Activated T-cell treated with anti-CD3 and anti-CD28 coated beads, Interleukin-2, amount 50 U/mL, for 4 hours (primary cell): ENCODE measurements at regions not wholly inside any gene's neighbourhood (a gene's known extent, or its start where the extent isn't known, plus 50 kb on each side); places are given as distances from the start of the nearest gene placed in this dataset.
"Not testable (repeated sequence)": the region's sequence is repeated elsewhere in the genome, so short reads cannot be mapped to it uniquely, and the experiment has no call there.

ENCODE experiments used
- ATAC-seq, 2 donors: fragments of 200-7000 bp; cut with Tn5 transposase; one replicate each; pipeline ENCODE4 v1.10.0; 2021
- DNase-seq: peaks from one replicate; pipeline ENCODE4 v3.0.0-alpha.2; 2020
- H3K27me3 Mint-ChIP-seq: one replicate; pipeline ENCODE4 v1.8.0; 2021; ENCODE audit warnings: low read depth, mixed read lengths
- H3K36me3 Mint-ChIP-seq: one replicate; pipeline ENCODE4 v1.8.0; 2022; ENCODE audit warnings: mixed read lengths; ENCODE audit not compliant: insufficient read depth
- H3K4me1 Mint-ChIP-seq: one replicate; pipeline ENCODE4 v1.8.0; 2021; ENCODE audit warnings: low read depth, mixed read lengths
- H3K4me3 Mint-ChIP-seq: one replicate; pipeline ENCODE4 v1.8.0; 2021; ENCODE audit warnings: mild to moderate bottlenecking, moderate library complexity, mixed read lengths
- H3K9me3 Mint-ChIP-seq: one replicate; pipeline ENCODE4 v1.8.0; 2021; ENCODE audit warnings: mixed read lengths

- H3K4me1 Mint-ChIP-seq: no peaks in the 10 kb centered on the region
- DNase-seq (no peak), ATAC-seq (no peak)
- H3K9me3 Mint-ChIP-seq: no peaks in the 10 kb centered on the region
- H3K27me3 Mint-ChIP-seq: peaks cover 3% of the 10 kb centered on the region
- no peaks in the 10 kb centered on the region for H3K36me3 Mint-ChIP-seq
- H3K4me3 Mint-ChIP-seq: no peak overlapping the region
Measured at GRCh38 chr10:122780391-122780790, 65.3 kb downstream of the CUZD1 start.

GRCh38 chr10:122779924-122780323, 65.7 kb downstream of the CUZD1 start:
- ATAC-seq: no peak
- Mint-ChIP-seq H3K4me3 (no peak overlapping the region), H3K27me3 (peaks cover 3% of the 10 kb centered on the region)

GRCh38 chr10:122777515-122778059, 68.1 kb downstream of the CUZD1 start:
- no peaks in the 10 kb centered on the region for H3K9me3 Mint-ChIP-seq
- H3K36me3 Mint-ChIP-seq: no peaks in the 10 kb centered on the region
- DNase-seq: no peak
- no peaks in the 10 kb centered on the region for H3K4me1 Mint-ChIP-seq
- peaks cover 8% of the 10 kb centered on the region for H3K27me3 Mint-ChIP-seq
- no peak for ATAC-seq
- no peak overlapping the region for H3K4me3 Mint-ChIP-seq

More at GRCh38 chr10:122779924-122780323, 65.7 kb downstream of the CUZD1 start:
- no peak for DNase-seq
- H3K4me1 Mint-ChIP-seq: no peaks in the 10 kb centered on the region
- H3K9me3 Mint-ChIP-seq: no peaks in the 10 kb centered on the region
- no peaks in the 10 kb centered on the region for H3K36me3 Mint-ChIP-seq

GRCh38 chr10:122774231-122774630, 71.4 kb downstream of the CUZD1 start:
- no peaks in the 10 kb centered on the region for H3K36me3 Mint-ChIP-seq
- H3K9me3 Mint-ChIP-seq: no peaks in the 10 kb centered on the region
- no peak overlapping the region for H3K4me3 Mint-ChIP-seq
- peaks cover 17% of the 10 kb centered on the region for H3K27me3 Mint-ChIP-seq
- H3K4me1 Mint-ChIP-seq: no peaks in the 10 kb centered on the region
- ATAC-seq (no peak), DNase-seq (no peak)

- H3K4me3 Mint-ChIP-seq, H3K36me3 Mint-ChIP-seq: not testable (repeated sequence)
- H3K27me3 Mint-ChIP-seq: peaks cover 29% of the 10 kb centered on the region
Measured at GRCh38 chr10:122771404-122771803, 71.8 kb upstream of the C10orf120 start.

GRCh38 chr10:122768389-122768745, 68.7 kb upstream of the C10orf120 start:
- no peaks in the 10 kb centered on the region for H3K4me1 Mint-ChIP-seq
- peaks cover 2% of the 10 kb centered on the region for H3K9me3 Mint-ChIP-seq
- no peaks in the 10 kb centered on the region for H3K36me3 Mint-ChIP-seq
- H3K27me3 Mint-ChIP-seq: peaks cover 32% of the 10 kb centered on the region
- H3K4me3 Mint-ChIP-seq: no peak overlapping the region
- no peak for ATAC-seq
- no peak for DNase-seq

More at GRCh38 chr10:122771404-122771803, 71.8 kb upstream of the C10orf120 start:
- not testable (repeated sequence) for H3K9me3 Mint-ChIP-seq, H3K4me1 Mint-ChIP-seq, DNase-seq, ATAC-seq

- no peaks in the 10 kb centered on the region for H3K4me1 Mint-ChIP-seq
- H3K36me3 Mint-ChIP-seq: no peaks in the 10 kb centered on the region
- H3K27me3 Mint-ChIP-seq: peaks cover 31% of the 10 kb centered on the region
- no peak for ATAC-seq
- H3K9me3 Mint-ChIP-seq: peaks cover 6% of the 10 kb centered on the region
- H3K4me3 Mint-ChIP-seq: no peak overlapping the region
- DNase-seq: no peak
Measured at GRCh38 chr10:122767621-122768388, 68.2 kb upstream of the C10orf120 start.

- H3K4me1 Mint-ChIP-seq: no peaks in the 10 kb centered on the region
- peaks cover 27% of the 10 kb centered on the region for H3K27me3 Mint-ChIP-seq
- DNase-seq (no peak), ATAC-seq (no peak)
- H3K36me3 Mint-ChIP-seq: no peaks in the 10 kb centered on the region
- peaks cover 16% of the 10 kb centered on the region for H3K9me3 Mint-ChIP-seq
- no peak overlapping the region for H3K4me3 Mint-ChIP-seq
Measured at GRCh38 chr10:122765412-122765811, 65.8 kb upstream of the C10orf120 start.

GRCh38 chr10:122756656-122757055, 57.0 kb upstream of the C10orf120 start:
- DNase-seq (no peak), ATAC-seq (no peak)
- Mint-ChIP-seq H3K4me3 (no peak overlapping the region), H3K4me1 (no peaks in the 10 kb centered on the region), H3K27me3 (peaks cover 3% of the 10 kb centered on the region), H3K9me3 (no peaks in the 10 kb centered on the region), H3K36me3 (no peaks in the 10 kb centered on the region)

GRCh38 chr10:122754491-122755235, 55.0 kb upstream of the C10orf120 start:
- H3K4me3 Mint-ChIP-seq: no peak overlapping the region
- peaks cover 3% of the 10 kb centered on the region for H3K27me3 Mint-ChIP-seq
- H3K36me3 Mint-ChIP-seq: no peaks in the 10 kb centered on the region
- DNase-seq: no peak
- no peak for ATAC-seq
- no peaks in the 10 kb centered on the region for H3K9me3 Mint-ChIP-seq
- no peaks in the 10 kb centered on the region for H3K4me1 Mint-ChIP-seq

GRCh38 chr10:122749886-122750285, 50.2 kb upstream of the C10orf120 start:
- DNase-seq (no peak), ATAC-seq (peak in 1 of 2 donors; percentile 18)
- Mint-ChIP-seq H3K9me3 (no peaks in the 10 kb centered on the region), H3K4me3 (no peak overlapping the region), H3K27me3 (peaks cover 8% of the 10 kb centered on the region), H3K4me1 (no peaks in the 10 kb centered on the region), H3K36me3 (no peaks in the 10 kb centered on the region)
